Liver (tissue), 7 donors: ENCODE measurements at regions not wholly inside any gene's neighbourhood (a gene's known extent, or its start where the extent isn't known, plus 50 kb on each side); places are given as distances from the start of the nearest gene placed in this dataset.

Source experiments
- DNase-seq: peaks from one replicate; pipeline ENCODE4 v3.0.0-alpha.2; 2017; ENCODE audit warnings: low spot score
- H3K27ac ChIP-seq, 2 donors: one replicate each; pipeline ENCODE4 v1.7.0; 2013; ENCODE audit warnings: inconsistent platforms in 2 of 2, low read length in 2 of 2, control low read depth in 1 of 2, low read depth in 1 of 2, mild to moderate bottlenecking in 1 of 2
- H3K27me3 ChIP-seq, 4 donors: one replicate each; pipeline versions ENCODE4 v1.6.1 to v1.7.0; 2013; ENCODE audit warnings: low read length in 3 of 4, inconsistent platforms in 1 of 4, mild to moderate bottlenecking in 1 of 4, moderate library complexity in 1 of 4; ENCODE audit not compliant: control insufficient read depth in 4 of 4, insufficient read depth in 4 of 4
- H3K36me3 ChIP-seq, 4 donors: one replicate each; pipeline versions ENCODE4 v1.6.1 to v1.7.0; 2013; ENCODE audit warnings: low read length in 3 of 4, mild to moderate bottlenecking in 3 of 4, low read depth in 1 of 4, moderate library complexity in 1 of 4; ENCODE audit not compliant: control insufficient read depth in 4 of 4, insufficient read depth in 3 of 4
- H3K4me1 ChIP-seq, 4 donors: one replicate each; pipeline versions ENCODE4 v1.6.1 to v1.7.0; 2013; ENCODE audit warnings: low read length in 3 of 4, mild to moderate bottlenecking in 3 of 4, moderate library complexity in 1 of 4; ENCODE audit not compliant: control insufficient read depth in 4 of 4, insufficient read depth in 4 of 4
- H3K4me3 ChIP-seq, 3 donors: one replicate each; pipeline versions ENCODE4 v1.6.1 to v1.7.0; 2013; ENCODE audit warnings: low read length in 3 of 3, control low read depth in 1 of 3, low read depth in 1 of 3, mild to moderate bottlenecking in 1 of 3
- H3K9ac ChIP-seq, 2 donors: one replicate each; pipeline ENCODE4 v1.7.0; 2013; ENCODE audit warnings: low read length in 2 of 2, mild to moderate bottlenecking in 2 of 2, moderate library complexity in 2 of 2, control low read depth in 1 of 2, low read depth in 1 of 2
- H3K9me3 ChIP-seq, 4 donors: one replicate each; pipeline versions ENCODE4 v1.6.1 to v1.7.0; 2013; ENCODE audit warnings: low read length in 3 of 4; ENCODE audit not compliant: control insufficient read depth in 4 of 4
- FOXA1 ChIP-seq: IDR thresholded peaks from 2 replicates; pipeline ENCODE4 v1.6.1; 2016; ENCODE audit warnings: antibody characterized with exemption
- FOXA2 ChIP-seq: IDR thresholded peaks from 2 replicates; pipeline ENCODE4 v1.6.1; 2016; ENCODE audit warnings: antibody characterized with exemption
- HNF4A ChIP-seq, 2 donors: conservative IDR thresholded peaks; 2 replicates each; pipeline ENCODE4 v1.6.1; 2016; ENCODE audit warnings: antibody characterized with exemption in 2 of 2, mild to moderate bottlenecking in 2 of 2
- HNF4G ChIP-seq: IDR thresholded peaks from 2 replicates; pipeline ENCODE4 v1.6.1; 2016; ENCODE audit warnings: antibody characterized with exemption
- JUND ChIP-seq, 2 donors: IDR thresholded peaks; 2 replicates each; pipeline ENCODE4 v1.6.1; 2016; ENCODE audit warnings: antibody characterized with exemption in 2 of 2
- RAD21 ChIP-seq, 2 donors: IDR thresholded peaks; 2 replicates each; pipeline ENCODE4 v1.6.1; 2016; ENCODE audit warnings: antibody characterized with exemption in 2 of 2, mild to moderate bottlenecking in 2 of 2
- SP1 ChIP-seq: IDR thresholded peaks from 2 replicates; pipeline ENCODE4 v1.6.1; 2018; ENCODE audit warnings: antibody characterized with exemption, mild to moderate bottlenecking
- TAF1 ChIP-seq: conservative IDR thresholded peaks from 2 replicates; pipeline ENCODE4 v1.6.1; 2016; ENCODE audit warnings: antibody characterized with exemption, mild to moderate bottlenecking
- YY1 ChIP-seq: IDR thresholded peaks from 2 replicates; pipeline ENCODE4 v1.6.1; 2016; ENCODE audit warnings: antibody characterized with exemption, mild to moderate bottlenecking
- WGBS: extraction: QIAGEN DNeasy Blood & Tissue Kit; methylation state at CpG from one replicate; pipeline ENCODE4 v1.1.7; 2013; 5-methylcytosine and 5-hydroxymethylcytosine counted together
- TF ChIP-seq, protein P1 (sequence below): IDR thresholded peaks from 2 replicates; pipeline ENCODE4 v1.6.1; 2016; ENCODE audit warnings: antibody characterized with exemption
- TF ChIP-seq, protein P2 (sequence below): IDR thresholded peaks from 2 replicates; pipeline ENCODE4 v1.6.1; 2016; ENCODE audit warnings: antibody characterized with exemption, mild to moderate bottlenecking
- TF ChIP-seq, protein P3 (sequence below): IDR thresholded peaks from 2 replicates; pipeline ENCODE4 v1.6.1; 2016; ENCODE audit warnings: antibody characterized with exemption
- TF ChIP-seq, protein P4 (sequence below): IDR thresholded peaks from 2 replicates; pipeline ENCODE4 v1.6.1; 2016; ENCODE audit warnings: antibody characterized with exemption
- donor health status: healthy.
- donor health status: healthy.
- donor health status: healthy.
- donor health status: healthy.

DNA sequence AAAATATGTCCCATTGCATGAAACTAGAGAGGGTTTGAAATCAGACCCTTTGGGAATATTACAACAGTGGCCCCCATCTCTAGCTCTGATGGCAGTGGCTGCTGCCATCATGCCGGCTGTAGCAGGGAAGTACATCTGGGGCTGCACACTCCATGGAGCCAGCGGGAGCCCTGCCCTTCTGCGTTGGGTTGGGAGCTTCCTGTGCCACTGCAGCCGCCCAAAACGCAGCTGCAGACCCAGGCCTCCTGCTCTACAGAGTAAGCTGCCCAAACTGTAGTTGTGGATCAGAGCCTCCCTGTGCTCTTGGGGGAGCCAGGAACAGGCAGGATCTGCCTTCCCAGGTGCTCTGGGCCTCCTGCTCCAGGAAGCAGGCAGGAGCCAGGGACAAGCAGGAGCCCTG, 450.0 kb downstream of the HS3ST3B1 start:
- 96% methylated on average over 5 of the region's 5 CpGs for WGBS

DNA sequence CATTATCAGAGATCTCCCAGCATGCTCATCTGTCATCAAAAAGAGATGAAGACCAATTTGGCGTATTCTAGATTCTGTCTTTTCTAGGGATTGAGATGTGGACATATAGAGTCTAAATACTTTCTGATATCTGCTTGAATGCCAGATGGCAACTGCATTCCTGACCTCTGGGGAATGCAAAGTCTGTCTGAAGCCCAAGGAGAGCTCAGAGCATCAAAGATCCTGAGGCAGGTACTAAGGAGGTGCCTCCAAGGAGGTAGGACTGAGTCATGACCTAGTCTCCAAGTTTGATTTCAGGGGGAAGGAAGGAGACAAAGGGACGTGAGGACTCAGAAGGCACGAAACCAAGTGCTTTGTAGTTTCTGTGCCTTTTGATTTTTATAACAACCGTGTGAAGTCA, 448.4 kb downstream of the HS3ST3B1 start:
- Histone ChIP-seq H3K36me3 (no peaks in the 10 kb centered on the region), H3K4me3 (no peak overlapping the region), H3K27me3 (no peaks in the 10 kb centered on the region), H3K27ac (no peak overlapping the region), H3K4me1 (no peaks in the 10 kb centered on the region), H3K9ac (no peak overlapping the region), H3K9me3 (no peaks in the 10 kb centered on the region)
- 94% methylated on average over 4 of the region's 4 CpGs for WGBS
- no peak for DNase-seq
- TF ChIP-seq RAD21 (IDR thresholded peaks at IDR 0.05) (no peak), YY1 (no peak), FOXA2 (no peak), HNF4A (conservative IDR thresholded peaks at IDR 0.05) (no peak), FOXA1 (no peak), TAF1 (no peak)
- TF ChIP-seq, protein P1, sequence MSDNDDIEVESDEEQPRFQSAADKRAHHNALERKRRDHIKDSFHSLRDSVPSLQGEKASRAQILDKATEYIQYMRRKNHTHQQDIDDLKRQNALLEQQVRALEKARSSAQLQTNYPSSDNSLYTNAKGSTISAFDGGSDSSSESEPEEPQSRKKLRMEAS: no peak

More for the DNA sequence above, 450.0 kb downstream of the HS3ST3B1 start:
- no peak for TF ChIP-seq TAF1
- TF ChIP-seq FOXA1: no peak
- no peak for TF ChIP-seq JUND (IDR thresholded peaks at IDR 0.05)
- TF ChIP-seq, protein P2, sequence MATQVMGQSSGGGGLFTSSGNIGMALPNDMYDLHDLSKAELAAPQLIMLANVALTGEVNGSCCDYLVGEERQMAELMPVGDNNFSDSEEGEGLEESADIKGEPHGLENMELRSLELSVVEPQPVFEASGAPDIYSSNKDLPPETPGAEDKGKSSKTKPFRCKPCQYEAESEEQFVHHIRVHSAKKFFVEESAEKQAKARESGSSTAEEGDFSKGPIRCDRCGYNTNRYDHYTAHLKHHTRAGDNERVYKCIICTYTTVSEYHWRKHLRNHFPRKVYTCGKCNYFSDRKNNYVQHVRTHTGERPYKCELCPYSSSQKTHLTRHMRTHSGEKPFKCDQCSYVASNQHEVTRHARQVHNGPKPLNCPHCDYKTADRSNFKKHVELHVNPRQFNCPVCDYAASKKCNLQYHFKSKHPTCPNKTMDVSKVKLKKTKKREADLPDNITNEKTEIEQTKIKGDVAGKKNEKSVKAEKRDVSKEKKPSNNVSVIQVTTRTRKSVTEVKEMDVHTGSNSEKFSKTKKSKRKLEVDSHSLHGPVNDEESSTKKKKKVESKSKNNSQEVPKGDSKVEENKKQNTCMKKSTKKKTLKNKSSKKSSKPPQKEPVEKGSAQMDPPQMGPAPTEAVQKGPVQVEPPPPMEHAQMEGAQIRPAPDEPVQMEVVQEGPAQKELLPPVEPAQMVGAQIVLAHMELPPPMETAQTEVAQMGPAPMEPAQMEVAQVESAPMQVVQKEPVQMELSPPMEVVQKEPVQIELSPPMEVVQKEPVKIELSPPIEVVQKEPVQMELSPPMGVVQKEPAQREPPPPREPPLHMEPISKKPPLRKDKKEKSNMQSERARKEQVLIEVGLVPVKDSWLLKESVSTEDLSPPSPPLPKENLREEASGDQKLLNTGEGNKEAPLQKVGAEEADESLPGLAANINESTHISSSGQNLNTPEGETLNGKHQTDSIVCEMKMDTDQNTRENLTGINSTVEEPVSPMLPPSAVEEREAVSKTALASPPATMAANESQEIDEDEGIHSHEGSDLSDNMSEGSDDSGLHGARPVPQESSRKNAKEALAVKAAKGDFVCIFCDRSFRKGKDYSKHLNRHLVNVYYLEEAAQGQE: no peak
- TF ChIP-seq YY1: no peak
- TF ChIP-seq HNF4A (conservative IDR thresholded peaks at IDR 0.05): no peak
- no peak for TF ChIP-seq SP1
- no peak for TF ChIP-seq HNF4G
- TF ChIP-seq RAD21 (IDR thresholded peaks at IDR 0.05): no peak
- TF ChIP-seq, protein P3, sequence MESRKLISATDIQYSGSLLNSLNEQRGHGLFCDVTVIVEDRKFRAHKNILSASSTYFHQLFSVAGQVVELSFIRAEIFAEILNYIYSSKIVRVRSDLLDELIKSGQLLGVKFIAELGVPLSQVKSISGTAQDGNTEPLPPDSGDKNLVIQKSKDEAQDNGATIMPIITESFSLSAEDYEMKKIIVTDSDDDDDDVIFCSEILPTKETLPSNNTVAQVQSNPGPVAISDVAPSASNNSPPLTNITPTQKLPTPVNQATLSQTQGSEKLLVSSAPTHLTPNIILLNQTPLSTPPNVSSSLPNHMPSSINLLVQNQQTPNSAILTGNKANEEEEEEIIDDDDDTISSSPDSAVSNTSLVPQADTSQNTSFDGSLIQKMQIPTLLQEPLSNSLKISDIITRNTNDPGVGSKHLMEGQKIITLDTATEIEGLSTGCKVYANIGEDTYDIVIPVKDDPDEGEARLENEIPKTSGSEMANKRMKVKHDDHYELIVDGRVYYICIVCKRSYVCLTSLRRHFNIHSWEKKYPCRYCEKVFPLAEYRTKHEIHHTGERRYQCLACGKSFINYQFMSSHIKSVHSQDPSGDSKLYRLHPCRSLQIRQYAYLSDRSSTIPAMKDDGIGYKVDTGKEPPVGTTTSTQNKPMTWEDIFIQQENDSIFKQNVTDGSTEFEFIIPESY: no peak
- no peak for TF ChIP-seq FOXA2
- TF ChIP-seq, protein P1: no peak
- TF ChIP-seq, protein P4, sequence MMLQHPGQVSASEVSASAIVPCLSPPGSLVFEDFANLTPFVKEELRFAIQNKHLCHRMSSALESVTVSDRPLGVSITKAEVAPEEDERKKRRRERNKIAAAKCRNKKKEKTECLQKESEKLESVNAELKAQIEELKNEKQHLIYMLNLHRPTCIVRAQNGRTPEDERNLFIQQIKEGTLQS: no peak
- H3K4me3 ChIP-seq: no peak overlapping the region
- H3K36me3 ChIP-seq: no peaks in the 10 kb centered on the region
- no peak overlapping the region for H3K9ac ChIP-seq
- H3K27ac ChIP-seq: no peak overlapping the region
- no peak for DNase-seq
- H3K9me3 ChIP-seq: no peaks in the 10 kb centered on the region
- H3K4me1 ChIP-seq: peaks cover 0 to 5% (median 0%) of the 10 kb centered on the region in 4 donors
- no peaks in the 10 kb centered on the region for H3K27me3 ChIP-seq
